HG02678 (cell line): ENCODE measurements at regions not wholly inside any gene's neighbourhood (a gene's known extent, or its start where the extent isn't known, plus 50 kb on each side); places are given as distances from the start of the nearest gene placed in this dataset.

ENCODE experiments used
- ATAC-seq: cut with Tn5 transposase; IDR thresholded peaks from one replicate; pipeline ENCODE4 v1.9.1; 2021; ENCODE audit warnings: mild to moderate bottlenecking, moderate library complexity; ENCODE audit not compliant: unreplicated experiment

GRCh38 chr1:79457562-79458224, 451.2 kb upstream of the ADGRL4 start:
- ATAC-seq: no peak

- no peak for ATAC-seq
Observed at GRCh38 chr1:79448426-79448825, 441.9 kb upstream of the ADGRL4 start.

GRCh38 chr1:79441238-79441637, 434.7 kb upstream of the ADGRL4 start:
- no peak for ATAC-seq

- ATAC-seq: no peak
Observed at GRCh38 chr1:79437540-79437939, 431.0 kb upstream of the ADGRL4 start.

- no peak for ATAC-seq
Observed at GRCh38 chr1:79431340-79431739, 424.8 kb upstream of the ADGRL4 start.

GRCh38 chr1:79430437-79430836, 423.9 kb upstream of the ADGRL4 start:
- ATAC-seq: no peak

GRCh38 chr1:79422726-79423125, 416.2 kb upstream of the ADGRL4 start:
- no peak for ATAC-seq

- no peak for ATAC-seq
Observed at GRCh38 chr1:79398501-79398900, 392.0 kb upstream of the ADGRL4 start.

- ATAC-seq: no peak
Observed at GRCh38 chr1:79396901-79397300, 390.4 kb upstream of the ADGRL4 start.

- no peak for ATAC-seq
Observed at GRCh38 chr1:79388694-79389361, 382.3 kb upstream of the ADGRL4 start.

- ATAC-seq: no peak
Observed at GRCh38 chr1:79386730-79387129, 380.2 kb upstream of the ADGRL4 start.

- ATAC-seq: no peak
Observed at GRCh38 chr1:79380078-79380477, 373.5 kb upstream of the ADGRL4 start.

GRCh38 chr1:79376106-79376505, 369.6 kb upstream of the ADGRL4 start:
- ATAC-seq: no peak

- no peak for ATAC-seq
Observed at GRCh38 chr1:79375352-79375751, 368.8 kb upstream of the ADGRL4 start.

GRCh38 chr1:79374397-79374796, 367.9 kb upstream of the ADGRL4 start:
- no peak for ATAC-seq

GRCh38 chr1:79373481-79374125, 367.1 kb upstream of the ADGRL4 start:
- ATAC-seq: no peak

- no peak for ATAC-seq
Observed at GRCh38 chr1:79371802-79372201, 365.3 kb upstream of the ADGRL4 start.

GRCh38 chr1:79369091-79369490, 362.6 kb upstream of the ADGRL4 start:
- ATAC-seq: no peak

- no peak for ATAC-seq
Observed at GRCh38 chr1:79364896-79365295, 358.4 kb upstream of the ADGRL4 start.

GRCh38 chr1:79363430-79363829, 356.9 kb upstream of the ADGRL4 start:
- no peak for ATAC-seq

- ATAC-seq: no peak
Observed at GRCh38 chr1:79362470-79362869, 355.9 kb upstream of the ADGRL4 start.

GRCh38 chr1:79355090-79355489, 348.6 kb upstream of the ADGRL4 start:
- ATAC-seq: no peak
